Activated naive CD4-positive, alpha-beta T cell treated with Interleukin-2 at 50 U/mL for 16 hours (primary cell): ENCODE measurements at regions not wholly inside any gene's neighbourhood (a gene's known extent, or its start where the extent isn't known, plus 50 kb on each side); places are given as distances from the start of the nearest gene placed in this dataset.

Experiments used
- DNase-seq: peaks from one replicate; pipeline ENCODE4 v3.0.0-alpha.2; 2020

DNA sequence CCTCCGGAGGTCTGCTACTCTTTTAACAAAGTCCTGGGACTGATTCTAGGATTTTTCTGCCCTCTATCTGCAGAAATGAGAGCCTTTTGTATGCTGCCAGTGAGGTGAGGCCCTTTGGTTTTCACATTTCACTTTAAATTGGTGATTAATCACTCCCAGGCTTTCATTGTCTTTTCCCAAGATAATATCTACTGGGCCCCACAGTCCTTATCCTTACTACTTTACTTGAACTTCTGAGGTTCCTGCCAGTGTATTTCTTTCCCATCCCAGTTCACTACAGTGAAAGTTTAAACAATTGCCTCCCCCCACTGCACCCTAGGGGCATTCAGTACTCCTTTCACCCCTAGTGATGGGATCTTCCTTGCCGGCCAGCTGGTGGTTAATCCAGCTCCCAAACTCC, 127.4 kb upstream of the INHBA start:
- DNase-seq = no peak

DNA sequence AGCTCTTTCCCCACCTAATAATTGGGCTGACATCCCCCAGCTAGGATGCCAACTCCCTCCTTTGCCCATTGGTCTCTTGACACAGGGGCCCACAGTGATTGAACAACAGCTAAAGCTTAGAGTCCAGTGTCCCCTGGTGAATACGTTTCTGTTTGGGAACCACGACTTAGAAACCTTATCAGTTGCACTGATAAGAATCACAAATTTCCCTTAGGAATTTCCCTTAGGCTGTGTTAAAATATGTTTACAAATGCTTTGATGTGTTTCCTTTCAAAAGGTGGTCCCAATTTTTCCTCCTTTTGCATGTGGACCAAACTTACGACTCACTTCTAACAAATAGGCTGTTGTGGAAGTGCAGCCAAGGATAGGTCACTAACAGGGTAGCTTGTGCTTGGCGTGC, 126.0 kb upstream of the INHBA start:
- no peak for DNase-seq

DNA sequence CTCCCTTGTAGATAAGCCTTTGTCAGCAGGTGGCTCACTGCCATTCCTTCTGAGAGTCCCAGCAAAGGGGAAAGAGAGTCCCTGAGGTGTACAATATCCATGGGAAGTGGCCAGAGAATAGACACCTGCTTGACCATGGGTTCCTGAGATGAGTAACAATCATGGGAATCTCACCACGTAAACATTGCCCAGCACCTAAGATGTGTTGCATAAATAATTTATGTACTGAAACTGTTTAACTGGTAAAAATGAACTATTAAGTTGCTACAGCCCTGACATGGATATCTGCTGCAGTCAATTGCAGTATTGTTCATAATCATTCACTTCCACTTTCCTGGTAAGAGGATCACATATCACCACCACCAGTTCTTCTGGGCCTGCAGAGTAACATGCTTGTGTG, 123.8 kb upstream of the INHBA start:
- no peak for DNase-seq

DNA sequence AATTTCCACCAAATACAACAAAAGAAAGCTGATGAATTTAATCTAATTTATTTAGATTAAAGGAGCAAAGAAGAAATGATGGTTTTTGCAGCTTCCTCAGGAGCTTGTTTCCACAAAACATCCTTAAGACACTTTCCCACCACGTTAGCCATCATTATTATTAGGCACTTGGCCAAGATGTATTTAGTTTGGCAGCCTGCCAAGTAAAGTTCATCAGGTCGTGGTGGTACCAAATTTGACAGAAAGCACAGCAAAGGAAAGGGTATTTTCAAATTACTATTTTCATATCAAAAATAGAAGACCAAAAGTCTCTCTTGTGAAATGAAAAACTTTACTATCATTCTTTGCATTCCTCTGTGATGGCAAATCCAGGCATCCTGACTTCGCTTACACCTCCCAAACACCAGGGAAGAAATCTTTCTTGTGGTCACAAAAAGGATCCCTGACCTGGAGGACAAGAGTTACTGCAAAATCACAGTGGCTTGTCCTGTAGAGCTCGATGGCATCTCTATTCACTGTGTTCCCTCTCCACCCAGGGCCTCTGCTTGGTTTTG, 123.1 kb upstream of the INHBA start:
- no peak for DNase-seq

DNA sequence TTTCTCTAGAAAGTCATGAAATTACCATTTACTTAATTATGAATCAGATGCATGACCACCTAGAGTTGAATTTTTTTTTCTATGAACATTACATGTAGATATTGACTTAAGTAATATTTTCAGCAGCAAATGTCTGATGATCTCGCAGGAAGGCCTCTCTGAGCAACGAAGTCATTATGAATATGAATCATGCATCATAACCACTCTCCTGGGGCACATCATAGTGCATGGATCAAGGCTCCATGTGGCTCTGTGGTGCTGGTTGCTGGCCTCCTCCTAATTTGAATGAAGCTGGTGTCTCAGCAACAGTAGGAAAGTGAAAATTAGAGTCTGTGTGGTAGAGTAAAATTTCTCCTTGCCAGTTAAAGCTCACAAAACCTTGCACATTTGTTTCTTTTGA, 121.4 kb upstream of the INHBA start:
- no peak for DNase-seq

DNA sequence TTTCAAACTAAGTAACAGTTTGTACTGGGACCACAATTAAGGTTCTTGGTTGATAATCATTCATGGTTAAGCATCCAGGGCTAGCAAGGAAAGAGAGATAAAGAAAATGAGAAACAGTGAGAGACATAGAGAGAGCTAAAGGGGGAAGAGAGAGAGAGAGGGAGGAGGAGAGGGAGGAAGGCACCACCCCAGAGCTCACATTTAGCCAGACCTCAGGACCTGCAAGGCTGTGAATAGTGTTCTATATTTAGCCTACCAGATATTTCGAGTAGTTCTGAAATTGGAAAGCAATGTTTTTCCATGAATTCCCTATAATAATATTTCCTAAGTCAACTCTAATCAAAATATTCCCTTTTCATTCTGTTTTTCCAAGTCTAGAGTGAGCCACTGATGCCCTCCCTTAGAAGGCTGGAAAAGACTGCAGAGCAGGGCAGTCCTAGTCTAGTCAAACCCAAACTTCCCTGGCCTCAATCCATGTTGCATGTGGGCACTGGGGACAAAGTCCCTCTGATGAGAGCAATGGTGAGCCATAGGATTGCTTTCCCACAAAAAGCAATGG, 119.4 kb upstream of the INHBA start:
- no peak for DNase-seq

DNA sequence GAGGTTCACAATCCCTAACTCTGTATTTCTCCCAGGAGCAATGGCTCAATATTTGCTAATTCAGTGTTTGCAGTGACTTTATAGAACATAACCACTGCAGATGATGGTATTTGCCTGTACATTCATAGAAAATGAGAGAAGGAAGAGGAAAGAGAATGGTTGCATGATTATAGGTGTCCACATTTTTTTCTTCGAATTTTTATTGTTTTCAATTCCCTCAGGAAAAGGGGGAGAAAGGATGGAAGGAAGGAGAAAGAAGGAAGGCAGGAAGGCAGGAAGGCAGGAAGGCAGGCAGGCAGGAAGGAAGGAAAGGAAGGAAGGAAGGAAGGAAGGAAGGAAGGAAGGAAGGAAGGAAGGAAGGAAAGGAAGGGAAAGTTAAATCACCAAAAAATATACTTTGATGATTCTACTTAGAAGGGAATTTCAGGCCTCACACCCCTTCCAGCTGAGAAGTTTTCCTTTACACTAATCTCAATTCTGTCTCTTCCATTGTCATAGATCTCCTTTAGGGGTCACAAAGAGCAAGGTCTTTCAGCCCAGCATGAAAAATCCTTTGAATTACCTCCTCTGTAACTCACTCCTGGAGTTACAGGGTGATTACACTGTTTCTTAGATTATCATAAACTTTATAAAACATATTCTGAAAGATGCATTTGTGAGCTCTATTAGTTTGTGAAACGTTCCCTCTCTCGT, 118.8 kb upstream of the INHBA start:
- no peak for DNase-seq

DNA sequence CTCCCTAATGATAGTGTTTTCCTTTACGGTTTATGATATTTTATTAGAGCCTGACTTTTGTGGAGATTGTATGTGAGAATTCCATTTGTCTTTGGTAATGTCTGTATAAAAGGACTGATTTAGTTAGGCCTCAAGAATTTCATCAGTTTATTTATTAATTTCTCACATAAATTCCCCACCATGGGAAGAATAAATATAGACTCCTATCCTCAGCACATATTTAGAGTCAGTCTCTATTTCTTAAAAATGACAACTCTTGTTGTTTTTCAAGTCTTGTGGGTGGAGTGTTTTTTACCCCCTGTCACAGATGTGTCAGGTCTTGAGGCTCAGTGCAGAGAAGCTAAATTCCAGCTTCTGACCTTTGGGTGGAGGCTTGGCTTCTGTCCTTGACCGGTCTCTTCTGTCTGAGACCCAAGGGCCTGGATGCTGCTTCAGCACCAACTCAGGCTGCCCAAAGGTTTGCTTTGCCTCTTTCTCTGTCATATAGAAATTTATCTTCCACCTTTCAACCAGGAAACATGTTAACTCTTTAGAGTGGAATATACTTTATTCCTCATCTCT, 117.3 kb upstream of the INHBA start:
- DNase-seq = no peak

DNA sequence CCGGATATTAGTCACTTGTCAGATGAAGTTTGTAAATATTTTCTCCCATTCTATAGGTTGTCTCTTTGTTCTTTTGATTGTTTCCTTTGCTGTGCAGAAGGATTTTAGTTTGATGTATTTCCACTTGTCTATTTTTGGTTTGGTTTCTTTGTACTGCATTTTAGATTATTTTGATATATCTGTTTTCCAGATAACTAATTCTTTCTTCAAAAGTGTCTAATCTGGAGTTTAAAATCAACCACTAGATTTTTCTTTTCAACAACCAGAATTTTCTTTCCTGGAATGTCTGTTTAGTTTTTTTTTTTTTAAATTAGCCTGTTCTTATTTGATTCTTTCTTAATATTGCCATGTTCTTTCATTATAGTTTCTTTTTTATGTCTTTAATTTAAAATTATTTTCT, 116.8 kb upstream of the INHBA start:
- no peak for DNase-seq

DNA sequence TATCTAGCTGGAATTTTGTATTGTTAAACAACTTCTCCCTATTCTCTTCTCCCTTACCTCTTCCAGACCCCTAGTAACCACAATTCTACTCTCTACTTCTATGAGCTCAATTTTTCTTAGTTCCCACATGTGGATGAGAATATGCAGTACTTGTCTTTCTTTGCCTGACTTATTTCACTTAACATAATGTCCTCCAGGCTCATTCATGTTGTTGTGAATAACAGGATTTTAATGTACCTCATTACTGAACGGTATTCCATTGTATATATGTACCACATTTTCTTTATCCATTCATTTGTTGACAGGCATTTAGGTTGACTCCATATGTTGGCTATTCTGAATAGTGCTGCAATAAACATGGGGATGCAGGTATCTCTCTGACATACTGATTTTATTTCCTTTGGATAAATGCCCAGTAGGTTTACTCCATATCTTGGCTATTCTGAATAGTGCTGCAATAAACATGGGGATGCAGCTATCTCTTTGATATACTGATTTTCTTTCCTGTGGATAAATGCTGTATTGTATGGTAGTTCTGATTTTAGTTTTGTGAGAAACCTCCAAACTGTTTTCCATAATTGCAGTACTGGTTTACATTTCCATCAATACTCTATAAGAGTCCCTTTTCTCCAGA, 116.0 kb upstream of the INHBA start:
- no peak for DNase-seq

DNA sequence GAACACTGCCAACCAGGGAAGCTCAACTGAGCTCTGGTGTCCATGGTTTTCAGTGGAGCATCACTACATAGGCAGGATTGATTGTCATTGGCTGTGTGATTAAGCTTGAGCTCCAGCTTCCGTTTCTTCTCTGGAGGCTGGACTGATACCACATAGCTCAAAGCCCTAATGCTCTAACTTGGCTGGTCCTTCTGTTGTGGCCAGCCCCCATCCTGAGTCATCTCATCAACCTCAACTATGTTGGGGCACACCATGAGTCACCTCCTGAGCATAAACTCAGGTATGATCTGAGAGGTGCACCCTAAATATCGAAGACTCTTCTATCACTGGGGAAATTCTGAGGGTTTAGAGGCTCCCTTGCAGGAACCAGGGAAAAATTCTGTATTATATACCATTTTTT, 114.5 kb upstream of the INHBA start:
- no peak for DNase-seq

DNA sequence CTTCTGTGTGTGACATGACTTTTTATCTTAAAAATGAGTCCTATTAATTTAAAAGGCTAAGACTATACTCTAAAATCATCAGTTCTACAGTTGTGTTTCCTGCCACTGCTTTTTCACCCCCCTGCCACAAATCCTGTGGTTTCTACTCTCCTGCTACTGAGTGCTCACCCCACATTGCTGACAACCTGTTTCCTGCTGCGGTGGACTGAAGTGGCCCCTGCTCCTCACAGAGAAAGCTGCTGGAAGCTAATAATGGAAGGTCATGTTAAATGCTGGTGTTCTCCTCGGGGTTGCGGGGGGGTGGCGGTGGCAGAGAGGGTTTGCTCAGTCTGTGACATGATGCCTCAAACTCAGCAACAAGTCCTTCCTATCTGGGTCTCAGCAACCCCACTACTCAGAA, 113.2 kb upstream of the INHBA start:
- no peak for DNase-seq

DNA sequence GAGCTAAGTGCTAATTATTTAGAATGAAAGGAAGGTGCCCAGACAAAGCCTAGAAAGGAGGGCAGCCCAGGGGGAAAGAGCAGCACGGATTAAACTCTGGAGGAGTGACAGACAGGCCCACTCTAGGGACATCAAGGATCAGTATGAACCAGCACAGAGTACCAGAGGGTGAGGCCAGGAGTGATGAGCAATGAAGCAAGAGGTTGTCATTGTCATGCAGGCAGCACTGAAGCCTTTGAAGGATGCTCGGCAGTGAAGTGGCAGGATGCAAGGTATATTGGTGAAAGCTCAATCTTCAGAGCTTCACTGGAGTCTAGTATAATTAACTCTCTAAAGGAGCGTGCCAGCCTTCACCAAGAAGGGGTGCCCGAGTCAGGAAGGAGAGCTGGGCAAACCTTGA, 112.0 kb upstream of the INHBA start:
- no peak for DNase-seq

DNA sequence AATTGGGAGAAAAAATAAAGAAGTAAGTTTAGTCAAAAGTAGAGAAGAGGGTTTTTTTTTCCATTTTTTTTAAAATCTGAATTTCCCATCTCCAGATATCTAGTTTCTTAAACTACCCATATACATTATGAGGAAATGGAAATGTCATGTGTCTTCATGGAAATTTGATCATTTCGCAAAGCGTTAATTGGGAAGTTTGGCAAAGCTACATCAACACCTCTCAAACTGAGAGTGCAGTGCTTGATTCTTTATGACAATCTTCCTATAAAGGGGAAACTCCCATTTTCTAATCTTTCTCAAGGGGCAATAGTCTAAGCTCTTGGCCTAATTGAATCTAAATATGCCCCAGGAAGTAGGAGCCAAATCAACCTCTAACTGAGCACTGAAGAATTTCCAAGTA, 110.4 kb upstream of the INHBA start:
- DNase-seq = no peak

DNA sequence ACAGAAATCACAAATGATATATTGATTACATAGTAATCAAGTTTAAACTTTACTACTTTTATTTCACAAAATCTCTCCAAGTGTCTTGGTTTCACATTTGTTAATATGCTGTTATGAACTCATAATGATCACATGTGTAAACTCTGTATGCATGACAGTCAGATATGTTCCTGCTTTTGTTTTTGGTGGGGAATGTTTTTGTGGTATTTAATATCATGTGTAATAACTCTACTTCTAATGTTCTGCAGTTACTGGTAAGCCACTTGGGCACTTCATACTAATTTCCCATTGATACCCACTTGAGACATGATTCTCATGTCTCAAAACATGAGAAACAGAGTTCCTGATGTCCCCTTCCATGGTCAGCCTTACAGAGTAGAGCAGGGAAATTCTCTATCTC, 109.1 kb upstream of the INHBA start:
- no peak for DNase-seq

DNA sequence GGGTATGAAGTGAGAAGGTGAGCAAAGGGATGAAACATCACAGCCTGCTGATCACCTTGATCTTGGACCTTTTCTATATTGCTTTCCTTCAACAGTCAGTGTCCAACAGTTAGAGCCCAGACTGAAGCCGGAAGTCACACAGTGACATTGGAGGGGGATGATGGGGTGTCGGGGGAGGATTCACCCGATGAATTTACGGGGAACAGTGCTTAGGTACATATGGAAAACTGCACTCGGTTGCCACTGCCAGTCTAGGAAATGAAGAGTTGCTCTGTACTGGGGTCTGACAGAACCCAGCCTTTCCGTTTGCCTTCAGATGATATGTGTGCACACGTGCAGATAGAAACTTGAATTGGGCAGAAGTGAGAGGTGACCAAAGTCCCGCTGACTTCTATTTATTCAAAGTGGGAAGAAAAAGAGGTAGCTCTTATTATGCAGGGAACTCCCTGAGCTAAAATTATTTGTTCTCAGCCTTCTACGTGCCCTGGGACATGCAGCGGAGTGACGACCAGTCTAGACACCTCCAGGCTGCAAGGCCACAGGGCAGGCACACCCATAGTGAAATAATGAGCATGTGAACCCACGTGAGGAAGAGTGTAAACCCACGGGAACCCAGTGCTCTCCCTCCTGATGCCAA, 107.2 kb upstream of the INHBA start:
- no peak for DNase-seq

DNA sequence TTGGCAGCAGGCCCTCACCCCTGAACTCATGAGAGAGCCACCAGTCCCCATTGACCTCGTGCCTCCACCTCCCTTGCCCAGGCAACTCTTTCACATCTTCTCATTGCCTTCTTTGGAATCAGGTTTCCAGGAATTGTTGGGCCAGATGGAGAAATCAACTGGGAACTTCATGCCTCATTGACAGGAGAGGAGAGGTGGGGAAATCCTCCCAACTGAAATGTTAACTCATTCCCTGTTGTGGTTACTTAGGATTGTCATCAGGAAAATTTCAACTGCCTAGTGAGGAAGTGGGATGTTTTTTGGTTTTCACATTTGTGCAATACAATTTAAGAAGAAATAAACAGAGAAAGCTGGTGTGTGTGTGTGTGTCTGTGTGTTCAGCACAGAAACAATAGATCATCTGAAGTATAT, 106.6 kb upstream of the INHBA start:
- no peak for DNase-seq

DNA sequence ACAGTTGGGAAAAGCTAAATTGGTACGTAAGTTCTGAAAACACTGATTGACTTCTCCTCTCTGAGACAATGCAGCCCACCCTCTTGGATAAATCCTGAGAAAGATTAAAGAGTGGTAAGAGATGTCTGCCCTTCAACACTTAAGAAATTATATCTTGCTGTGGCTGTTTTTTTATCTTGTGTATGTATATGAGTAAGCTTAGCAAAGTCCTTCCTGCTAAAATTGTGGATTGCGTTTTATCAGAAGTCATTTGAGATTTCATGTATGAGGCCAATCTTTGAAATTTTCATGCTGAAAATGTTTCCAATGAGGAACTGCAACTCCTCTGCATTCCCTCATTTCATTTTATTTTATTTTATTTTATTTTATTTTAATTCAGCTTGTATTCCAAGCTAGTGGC, 106.2 kb upstream of the INHBA start:
- no peak for DNase-seq

DNA sequence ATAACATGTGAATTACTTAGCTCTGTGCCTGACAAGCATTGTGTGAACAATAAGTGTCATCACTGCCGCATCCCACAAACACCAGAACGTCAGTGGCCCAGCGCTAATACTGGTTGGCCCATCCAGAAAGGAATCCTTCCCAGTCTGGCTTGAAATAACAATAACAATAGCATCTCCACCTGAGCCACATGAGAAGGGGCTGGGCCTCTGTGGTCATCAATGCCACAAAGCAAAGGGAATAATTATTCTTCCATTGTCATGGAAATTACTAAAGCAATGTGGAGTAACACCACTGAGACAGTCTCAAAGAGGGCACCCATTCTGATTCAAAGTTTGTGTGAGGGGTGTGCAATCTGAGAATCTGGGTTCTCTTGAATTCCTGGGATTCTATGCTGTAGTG, 105.7 kb upstream of the INHBA start:
- no peak for DNase-seq

DNA sequence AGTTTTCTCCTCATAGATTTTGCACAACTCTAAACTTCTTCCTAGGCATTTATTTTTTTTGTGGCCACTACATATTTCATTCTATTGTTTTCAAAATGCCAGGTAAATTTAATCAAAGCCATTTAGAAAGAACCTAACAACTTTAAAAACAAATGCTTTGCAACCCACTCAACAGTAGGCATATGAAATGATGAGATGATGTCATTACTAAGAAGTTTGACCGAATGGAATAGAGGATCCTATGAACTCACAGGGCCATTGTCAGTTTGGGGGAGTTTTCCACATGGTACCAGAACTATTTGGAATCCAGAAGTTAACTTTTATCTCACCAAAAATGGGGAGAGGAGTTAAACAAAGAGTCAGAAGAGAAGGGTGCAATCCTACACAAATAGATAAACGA, 100.7 kb upstream of the INHBA start:
- no peak for DNase-seq

DNA sequence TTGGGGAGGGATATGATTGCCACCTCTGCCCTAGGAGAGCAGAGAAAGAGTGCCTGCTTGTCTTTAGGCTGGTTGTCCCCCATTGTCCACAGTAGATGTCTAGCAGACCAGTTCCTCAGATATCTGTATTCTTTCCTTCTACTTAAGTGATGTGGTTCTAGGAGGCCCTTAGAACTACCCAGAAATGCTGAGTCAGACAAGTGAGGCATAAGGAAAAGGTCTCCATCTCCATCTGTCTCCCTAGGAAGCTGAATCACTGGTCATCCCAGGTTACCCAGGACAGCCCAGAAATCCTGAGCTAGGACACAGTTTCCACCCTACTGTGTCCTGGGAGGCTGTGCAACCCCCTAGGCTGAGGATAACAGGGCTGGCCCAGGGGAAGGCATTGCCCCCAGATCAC, 93.4 kb upstream of the INHBA start:
- no peak for DNase-seq

DNA sequence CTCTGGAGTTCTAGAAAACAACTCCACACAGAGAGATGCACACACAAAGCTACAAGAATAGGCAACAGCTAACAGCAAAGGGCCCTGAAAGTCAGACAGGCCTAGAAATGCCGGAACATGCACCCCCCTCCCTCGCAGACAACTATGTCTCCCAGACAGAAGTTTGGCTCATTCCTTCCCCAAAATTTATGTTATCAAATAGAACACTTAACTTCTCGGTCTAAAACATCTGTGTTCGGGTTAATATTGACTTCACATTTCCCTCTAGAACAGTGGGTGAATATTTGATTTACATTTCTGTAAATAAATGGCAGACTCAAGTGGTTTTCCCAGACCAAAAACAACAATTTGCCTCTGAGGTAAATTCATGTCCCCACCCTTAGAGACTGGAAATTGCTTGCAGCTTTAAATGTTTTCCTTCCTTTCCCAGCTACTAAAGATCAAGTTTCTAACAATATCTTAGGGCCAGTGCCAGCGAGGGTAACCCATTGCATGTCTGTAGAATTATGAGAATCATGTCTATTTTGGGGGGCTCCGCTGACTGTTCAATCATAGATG, 92.5 kb upstream of the INHBA start:
- DNase-seq = no peak

DNA sequence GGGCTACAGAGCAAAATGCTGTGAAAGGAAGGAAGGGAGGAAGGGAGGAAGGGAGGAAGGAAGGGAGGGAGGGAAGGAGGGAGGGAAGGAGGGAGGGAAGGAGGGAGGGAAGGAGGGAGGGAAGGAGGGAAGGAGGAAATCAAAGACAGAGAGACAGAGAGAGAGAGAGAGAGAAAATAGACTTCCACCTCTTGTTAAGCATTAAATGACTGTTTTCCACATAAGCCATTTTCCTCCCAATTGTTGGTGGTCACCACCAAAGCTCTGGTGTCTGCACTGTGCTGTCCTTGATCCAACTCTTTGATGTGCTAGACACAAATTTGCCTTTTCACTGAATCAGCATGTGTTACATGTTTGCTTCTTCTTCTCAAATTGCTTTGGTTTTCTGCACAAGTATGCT, 90.7 kb upstream of the INHBA start:
- no peak for DNase-seq
